B cell (primary cell): ENCODE measurements at regions not wholly inside any gene's neighbourhood (a gene's known extent, or its start where the extent isn't known, plus 50 kb on each side); places are given as distances from the start of the nearest gene placed in this dataset.

Experiments used
- ATAC-seq: fragments of 200-7000 bp; cut with Tn5 transposase; one replicate; pipeline ENCODE4 v1.10.0; 2021; ENCODE audit warnings: low read depth, mild to moderate bottlenecking, moderate number of reproducible peaks, moderate library complexity
- CTCF ChIA-PET: fragments of 350-600 bp; sonication (Branson Sonifier 250); formaldehyde crosslinking; loops from one replicate; lab custom pipeline; 2021; ENCODE audit warnings: antibody characterized with exemption, inconsistent platforms; lab: Charles Lee
- POLR2A ChIA-PET: fragments of 350-600 bp; sonication (Branson Sonifier 250); formaldehyde crosslinking; loops from one replicate; lab custom pipeline; 2021; ENCODE audit warnings: antibody characterized with exemption; lab: Charles Lee
- DNase-seq: peaks from one replicate; pipeline ENCODE4 v3.0.0; 2013
- H2AFZ ChIP-seq: 2 replicates; pipeline ENCODE4 v1.6.1; 2012; ENCODE audit warnings: mild to moderate bottlenecking, low read depth, low read length; ENCODE audit not compliant: insufficient read depth, poor library complexity, severe bottlenecking
- H3K27ac ChIP-seq, 2 donors: 1 replicate in 1 of 2; 2 replicates in 1 of 2; pipeline ENCODE4 v1.5.1; 2012 to 2013; ENCODE audit warnings: low read length in 2 of 2, mild to moderate bottlenecking in 2 of 2, moderate library complexity in 1 of 2
- H3K27me3 ChIP-seq, 4 experiments: fragments of 200-600 bp in 1 of 4; sonication (generic) in 1 of 4; replicated peaks in 1 of 4; 1 replicate in 2 of 4; 2 replicates in 2 of 4; pipeline versions ENCODE4 v1.6.1 to v1.7.0; 2013 to 2016; ENCODE audit warnings: low read length in 3 of 4, mild to moderate bottlenecking in 2 of 4, mixed read lengths in 1 of 4, moderate library complexity in 1 of 4; ENCODE audit not compliant: insufficient read depth in 4 of 4, control insufficient read depth in 3 of 4; ENCODE audit errors: control extremely low read depth in 1 of 4
- H3K36me3 ChIP-seq, 2 experiments: replicated peaks in 1 of 2; 1 replicate in 1 of 2; 2 replicates in 1 of 2; pipeline versions ENCODE4 v1.6.1 to v1.7.1; 2013; ENCODE audit warnings: low read length in 1 of 2; ENCODE audit not compliant: insufficient read depth in 2 of 2, control insufficient read depth in 1 of 2; ENCODE audit errors: control extremely low read depth in 1 of 2, extremely low read depth in 1 of 2
- H3K4me1 ChIP-seq, 2 donors: fragments of 200-600 bp in 1 of 2; sonication (generic) in 1 of 2; 1 replicate in 1 of 2; 2 replicates in 1 of 2; pipeline versions ENCODE4 v1.5.1 to v1.6.1; 2013 to 2017; ENCODE audit warnings: low read length in 2 of 2; ENCODE audit not compliant: control insufficient read depth in 2 of 2, insufficient read depth in 2 of 2
- H3K4me2 ChIP-seq: replicated peaks from 2 replicates; pipeline ENCODE3; 2012; ENCODE audit warnings: mild to moderate bottlenecking, low read depth, low read length; ENCODE audit not compliant: poor library complexity, severe bottlenecking
- H3K4me3 ChIP-seq, 5 experiments: fragments of 200-600 bp in 1 of 5; sonication (generic) in 1 of 5; 1 replicate in 3 of 5; 2 replicates in 2 of 5; pipeline versions ENCODE4 v1.5.1 to v1.7.0; 2011 to 2016; ENCODE audit warnings: low read length in 4 of 5, mild to moderate bottlenecking in 4 of 5, low read depth in 2 of 5, control low read depth in 1 of 5, moderate library complexity in 1 of 5; ENCODE audit not compliant: insufficient read depth in 1 of 5; ENCODE audit errors: control extremely low read depth in 1 of 5, extremely low read depth in 1 of 5
- H3K79me2 ChIP-seq: fragments of 200-600 bp; sonication (generic); one replicate; pipeline ENCODE4 v1.6.0; 2016; ENCODE audit warnings: low read length; ENCODE audit not compliant: control insufficient read depth, insufficient read depth
- H3K9ac ChIP-seq: fragments of 200-600 bp; sonication (generic); 2 replicates; pipeline ENCODE4 v1.6.1; 2017; ENCODE audit warnings: mild to moderate bottlenecking, low read length, moderate library complexity
- H3K9me3 ChIP-seq, 3 donors: one replicate each; pipeline versions ENCODE4 v1.6.1 to v1.7.1; 2013; ENCODE audit warnings: low read length in 2 of 3; ENCODE audit not compliant: control insufficient read depth in 2 of 3, insufficient read depth in 1 of 3; ENCODE audit errors: control extremely low read depth in 1 of 3
- H4K20me1 ChIP-seq: 2 replicates; pipeline ENCODE4 v1.6.0; 2012; ENCODE audit warnings: mild to moderate bottlenecking, low read length; ENCODE audit not compliant: insufficient read depth, control insufficient read depth, poor library complexity, severe bottlenecking
- H3K27ac Mint-ChIP-seq: one replicate; pipeline ENCODE4 v1.8.0; 2021; ENCODE audit warnings: mixed read lengths
- H3K27me3 Mint-ChIP-seq: one replicate; pipeline ENCODE4 v1.8.0; 2021; ENCODE audit warnings: mixed read lengths
- H3K4me1 Mint-ChIP-seq: one replicate; pipeline ENCODE4 v1.8.0; 2021; ENCODE audit warnings: mixed read lengths
- H3K4me3 Mint-ChIP-seq: one replicate; pipeline ENCODE4 v1.8.0; 2021; ENCODE audit warnings: mixed read lengths
- H3K9me3 Mint-ChIP-seq: one replicate; pipeline ENCODE4 v1.8.0; 2022; ENCODE audit warnings: mixed read lengths; ENCODE audit not compliant: insufficient read depth
- CTCF ChIP-seq: fragments of 200-600 bp; IDR thresholded peaks from one replicate; pipeline ENCODE4 v1.8.0; 2022; ENCODE audit warnings: antibody characterized with exemption, mild to moderate bottlenecking
- EZH2 ChIP-seq: IDR thresholded peaks from 2 replicates; pipeline ENCODE4 v1.6.1; 2012; ENCODE audit warnings: borderline replicate concordance, low read depth, mild to moderate bottlenecking, moderate library complexity, low read length; ENCODE audit not compliant: insufficient read depth, poor library complexity, severe bottlenecking
- WGBS: methylation state at CpG from one replicate; pipeline ENCODE4 v1.1.5; 2013; ENCODE audit warnings: missing lambda C conversion rate; ENCODE audit not compliant: insufficient coverage; 5-methylcytosine and 5-hydroxymethylcytosine counted together
- intact Hi-C: fragments of 100-400 bp; cut with micrococcal nuclease; formaldehyde crosslinking; loops from one replicate; pipeline ENCODE4 v1.10.0; 2022

GRCh38 chr3:18649666-18650363, 224.7 kb upstream of the SATB1 start:
- Histone ChIP-seq H3K27me3 (no peaks in the 10 kb centered on the region), H3K4me2 (no peak overlapping the region), H3K9ac (no peak overlapping the region), H3K27ac (no peak overlapping the region), H3K4me3 (no peak overlapping the region), H3K36me3 (no peaks in the 10 kb centered on the region), H3K9me3 (no peaks in the 10 kb centered on the region), H2AFZ (no peak overlapping the region), H3K4me1 (no peaks in the 10 kb centered on the region), H3K79me2 (no peaks in the 10 kb centered on the region), H4K20me1 (no peaks in the 10 kb centered on the region)
- TF ChIP-seq EZH2 (no peak), CTCF (no peak)
- intact Hi-C loops: no loop called here
- DNase-seq: peak; percentile 7
- peaks cover 3% of the 10 kb centered on the region for H3K27me3 Mint-ChIP-seq
- ChIA-PET POLR2A (no interaction called here), CTCF (no interaction called here)
- ATAC-seq: no peak
- no peaks in the 10 kb centered on the region for H3K9me3 Mint-ChIP-seq
- H3K4me1 Mint-ChIP-seq: peaks cover 6% of the 10 kb centered on the region
- no CpG with 5 or more reads among the region's 4 CpGs for WGBS
- H3K27ac Mint-ChIP-seq: no peak overlapping the region
- no peak overlapping the region for H3K4me3 Mint-ChIP-seq

GRCh38 chr3:18648868-18649462, 223.8 kb upstream of the SATB1 start:
- DNase-seq (no peak), ATAC-seq (no peak)
- Histone ChIP-seq H3K27me3 (no peaks in the 10 kb centered on the region), H3K9ac (no peak overlapping the region), H3K79me2 (no peaks in the 10 kb centered on the region), H3K4me1 (no peaks in the 10 kb centered on the region), H3K36me3 (no peaks in the 10 kb centered on the region), H4K20me1 (no peaks in the 10 kb centered on the region), H3K4me3 (no peak overlapping the region), H3K4me2 (no peak overlapping the region), H2AFZ (no peak overlapping the region), H3K27ac (no peak overlapping the region), H3K9me3 (no peaks in the 10 kb centered on the region)
- TF ChIP-seq EZH2 (no peak), CTCF (no peak)
- Mint-ChIP-seq H3K9me3 (no peaks in the 10 kb centered on the region), H3K27ac (no peak overlapping the region), H3K4me1 (peaks cover 6% of the 10 kb centered on the region), H3K4me3 (no peak overlapping the region), H3K27me3 (peaks cover 3% of the 10 kb centered on the region)
- 50% methylated on average over 1 of the region's 1 CpG for WGBS
- CTCF ChIA-PET: interaction anchor here (0.7 kb wide), 1 partner anchor 60 kb away, joined by 5 read pairs; no protein-coding TSS in a partner anchor
- POLR2A ChIA-PET: no interaction called here
- intact Hi-C loops: no loop called here
